HG02610 (cell line): ENCODE measurements at regions not wholly inside any gene's neighbourhood (a gene's known extent, or its start where the extent isn't known, plus 50 kb on each side); places are given as distances from the start of the nearest gene placed in this dataset.

Experiments used
- ATAC-seq: cut with Tn5 transposase; IDR thresholded peaks from one replicate; pipeline ENCODE4 v1.9.1; 2021; ENCODE audit warnings: mild to moderate bottlenecking, moderate library complexity; ENCODE audit not compliant: unreplicated experiment

- no peak for ATAC-seq
These were observed 612.6 kb upstream of the ACVR2A start for GRCh38 chr2:147232225-147232669.

DNA sequence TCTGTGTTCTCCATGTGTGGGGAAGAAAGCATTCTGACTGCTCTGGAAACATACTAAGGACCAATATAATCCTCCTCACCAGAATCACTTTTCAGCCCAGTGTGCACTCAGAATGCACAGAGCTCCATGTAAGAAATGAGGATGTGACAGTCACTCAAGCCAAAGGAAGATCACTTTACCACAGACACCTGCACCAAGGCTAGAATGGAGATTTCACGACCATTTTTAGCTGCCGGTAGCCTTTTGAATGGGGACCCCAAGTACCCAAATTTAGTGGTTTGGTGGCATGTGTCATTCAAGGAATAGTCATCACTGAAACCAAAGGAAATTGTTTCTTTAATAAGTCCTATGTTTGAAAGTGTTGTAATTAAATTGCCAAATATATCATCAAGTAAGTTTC lies 613.2 kb upstream of the ACVR2A start:
- ATAC-seq, result peak; percentile 81

DNA sequence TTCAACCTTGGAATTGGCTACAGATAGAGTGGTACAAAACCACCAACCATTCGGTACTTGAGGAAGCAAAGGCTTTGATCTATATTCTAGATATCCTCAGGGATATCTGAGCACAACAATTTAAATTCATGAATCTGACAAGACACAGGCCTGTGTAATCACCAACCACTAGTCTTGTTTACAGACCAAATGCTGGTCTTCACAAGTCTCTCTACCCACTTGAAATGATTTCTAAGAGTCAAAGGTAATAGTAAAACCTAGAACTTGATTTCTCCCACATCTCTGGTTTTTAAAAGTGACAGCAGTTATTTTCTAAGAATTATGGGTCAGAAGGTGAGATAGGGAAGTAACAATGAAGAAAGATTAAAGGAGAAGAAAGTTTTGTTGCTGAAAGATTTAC lies 613.7 kb upstream of the ACVR2A start:
- no peak for ATAC-seq

DNA sequence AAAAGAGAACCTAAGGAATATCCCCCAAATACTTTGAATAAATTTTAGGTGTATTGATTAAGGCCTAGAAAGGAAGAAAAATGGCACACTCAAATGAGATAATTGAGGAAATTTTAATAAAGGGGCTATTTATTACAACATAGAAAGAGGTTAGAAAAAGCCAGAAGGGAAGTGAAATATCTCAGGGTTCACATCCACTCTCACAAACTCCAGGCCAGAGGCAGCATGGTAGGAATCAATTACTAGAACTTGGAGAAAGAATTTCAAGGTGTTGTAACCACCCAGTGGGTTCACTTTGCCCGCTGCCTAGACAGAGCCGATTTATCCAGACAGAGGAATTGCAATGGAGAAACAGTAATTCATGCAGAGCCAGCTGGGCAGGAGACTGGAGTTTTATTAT lies 617.5 kb upstream of the ACVR2A start:
- ATAC-seq, result no peak

DNA sequence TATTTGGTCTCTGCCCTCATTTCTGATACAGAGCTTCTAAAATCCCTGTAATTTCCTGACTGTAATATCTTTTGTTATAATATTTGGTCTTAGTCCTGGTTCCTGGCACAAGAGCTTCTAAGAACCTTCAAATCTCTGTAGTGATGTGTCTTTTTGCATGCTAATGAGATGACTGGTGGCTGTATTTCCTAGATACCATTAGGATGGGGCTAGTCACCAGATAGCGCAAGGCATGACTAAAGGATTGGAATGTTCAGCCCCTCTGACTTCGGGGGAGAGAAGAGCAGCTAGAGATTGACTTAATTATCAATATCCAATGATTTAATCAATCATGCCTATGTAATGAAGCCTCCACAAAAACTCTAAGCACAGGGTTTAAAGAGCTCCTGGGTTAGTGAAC lies 620.8 kb upstream of the ACVR2A start:
- ATAC-seq, result no peak

DNA sequence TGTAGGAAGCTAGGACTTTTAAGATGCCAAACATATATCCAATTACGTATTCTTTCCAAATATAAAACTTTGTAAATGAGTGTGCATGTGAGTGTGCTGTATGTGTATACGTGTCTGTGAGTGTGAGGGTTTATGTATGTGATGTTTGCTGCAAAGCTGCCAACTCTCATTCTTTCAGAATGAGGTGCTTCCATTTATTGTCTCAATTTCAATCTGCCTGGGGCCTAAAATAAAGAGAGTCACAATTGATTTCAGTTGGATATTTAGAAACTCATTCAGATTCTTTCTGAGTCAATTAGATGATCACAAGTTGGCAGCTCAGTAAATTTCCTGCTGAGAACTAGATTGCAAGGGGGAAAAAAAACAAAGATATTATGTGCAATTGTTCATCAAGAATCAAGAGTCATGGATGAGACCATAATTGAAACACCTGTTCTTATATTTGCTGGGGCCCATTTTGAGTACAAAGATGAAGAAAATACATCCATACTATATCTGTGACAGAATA lies 621.2 kb upstream of the ACVR2A start:
- no peak for ATAC-seq

GRCh38 chr2:147223119-147223518 lies 621.7 kb upstream of the ACVR2A start:
- ATAC-seq, result peak; percentile 83

DNA sequence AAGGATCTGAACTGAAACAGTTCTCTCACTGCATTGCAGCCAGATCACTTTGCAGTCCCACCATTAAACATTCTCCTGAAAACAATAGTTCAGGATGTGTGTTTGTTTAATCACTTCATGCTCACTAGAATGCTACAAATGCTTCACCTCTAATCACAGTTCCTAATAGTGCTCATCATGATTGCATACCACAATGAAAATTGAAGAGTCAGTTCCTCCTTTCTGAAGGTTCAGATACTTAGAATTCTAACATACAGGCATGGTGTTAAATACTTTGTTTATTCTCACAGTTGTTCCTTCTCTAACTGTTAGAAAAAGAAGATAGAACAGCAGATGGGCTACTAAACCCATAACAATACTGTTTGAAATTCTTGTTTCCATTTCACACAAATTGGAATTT lies 622.3 kb upstream of the ACVR2A start:
- no peak for ATAC-seq

GRCh38 chr2:147214914-147215313 lies 629.9 kb upstream of the ACVR2A start:
- ATAC-seq, result no peak

GRCh38 chr2:147211484-147211883 lies 633.3 kb upstream of the ACVR2A start:
- no peak for ATAC-seq

GRCh38 chr2:147204102-147204501 lies 640.7 kb upstream of the ACVR2A start:
- no peak for ATAC-seq

DNA sequence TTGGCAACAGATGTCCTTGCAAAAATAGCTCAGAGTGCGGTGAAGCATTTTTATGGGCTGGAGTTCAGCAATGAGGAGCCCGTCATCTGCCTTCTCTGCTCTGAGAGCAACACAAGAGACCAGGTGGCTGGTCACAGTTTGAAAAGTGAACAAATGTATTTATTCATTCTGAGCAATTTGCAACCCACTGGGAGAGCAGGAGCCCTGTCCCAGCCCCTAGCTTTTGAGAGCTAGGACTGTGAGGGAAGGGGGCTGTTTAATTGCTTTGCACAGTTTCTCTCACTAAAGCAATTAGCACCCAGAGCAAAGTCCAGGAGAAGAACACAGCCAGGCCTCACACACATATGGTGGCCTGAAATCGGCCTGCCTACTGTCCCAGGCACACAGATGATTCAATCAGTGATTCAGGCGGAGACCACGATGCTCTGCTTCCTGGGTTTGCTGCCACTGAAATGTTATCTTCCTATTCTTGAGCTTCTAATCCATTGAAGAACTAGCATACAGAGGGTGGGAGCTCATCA lies 646.1 kb upstream of the ACVR2A start:
- no peak for ATAC-seq

DNA sequence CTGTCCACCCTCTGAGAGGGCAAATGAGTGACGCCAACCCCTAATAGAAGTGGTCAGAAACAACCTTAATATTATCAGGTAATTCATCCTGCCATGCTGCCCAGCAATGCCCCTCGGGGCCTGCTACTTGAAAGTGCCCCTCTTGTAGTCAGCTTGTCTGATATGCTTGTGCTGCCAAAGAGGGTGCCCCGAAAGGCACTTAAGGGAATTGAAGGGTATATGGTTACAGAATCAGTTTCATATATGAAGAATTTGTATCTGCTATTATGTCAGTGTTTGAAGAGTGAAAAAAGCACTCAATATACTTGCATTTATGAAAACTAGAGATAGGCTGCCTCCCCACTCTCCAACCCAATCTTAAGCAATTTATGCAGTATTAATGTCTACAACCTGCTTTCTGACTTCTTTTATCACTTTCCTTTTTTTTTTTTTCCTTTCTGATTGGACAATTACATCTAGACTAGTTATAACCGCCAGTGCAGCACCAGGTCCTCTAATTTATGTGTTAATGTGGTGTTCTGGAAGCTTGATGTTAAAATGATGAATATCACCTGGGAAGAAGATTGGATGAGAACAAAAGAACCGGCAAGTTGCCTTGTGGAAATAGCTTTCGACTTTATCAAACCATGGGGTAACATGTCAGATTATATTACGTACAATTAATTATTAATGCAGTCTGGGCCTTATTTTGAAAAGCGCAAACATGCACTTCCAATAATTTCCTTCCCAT lies 646.9 kb upstream of the ACVR2A start:
- ATAC-seq, result no peak

GRCh38 chr2:147182260-147182659 lies 662.6 kb upstream of the ACVR2A start:
- ATAC-seq, result peak; percentile 76

DNA sequence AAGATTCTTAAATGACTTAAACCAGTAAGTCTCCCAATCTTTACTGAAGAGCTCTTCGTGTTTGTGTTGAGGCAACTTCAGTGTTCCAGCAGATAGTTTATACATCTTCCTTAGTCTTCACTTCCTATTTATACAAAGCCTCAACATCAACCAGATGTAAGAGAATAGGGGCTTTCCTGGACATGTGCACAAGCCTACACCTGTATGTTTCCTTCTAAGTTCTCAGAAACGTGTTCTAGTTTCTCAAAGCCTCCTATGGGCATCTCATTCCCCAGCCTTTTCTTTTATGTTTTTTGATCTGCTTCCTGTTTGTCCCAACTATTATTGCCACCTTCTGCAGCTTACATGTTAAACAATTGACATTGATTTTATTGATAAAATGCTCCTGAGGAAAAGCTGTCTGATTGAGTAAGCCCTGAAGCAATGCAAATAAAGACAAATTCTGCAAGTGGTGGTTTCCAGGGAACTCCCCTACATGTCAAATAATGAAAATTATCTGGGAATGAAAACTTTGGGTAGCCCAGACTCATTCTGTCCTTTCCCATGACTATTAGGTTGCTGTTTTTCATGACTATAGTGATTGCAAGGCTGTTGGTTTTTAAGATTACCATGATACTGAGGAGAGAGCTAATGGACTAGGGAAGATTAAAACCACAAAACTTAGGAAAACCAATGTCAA lies 663.3 kb upstream of the ACVR2A start:
- ATAC-seq, result peak; percentile 72

DNA sequence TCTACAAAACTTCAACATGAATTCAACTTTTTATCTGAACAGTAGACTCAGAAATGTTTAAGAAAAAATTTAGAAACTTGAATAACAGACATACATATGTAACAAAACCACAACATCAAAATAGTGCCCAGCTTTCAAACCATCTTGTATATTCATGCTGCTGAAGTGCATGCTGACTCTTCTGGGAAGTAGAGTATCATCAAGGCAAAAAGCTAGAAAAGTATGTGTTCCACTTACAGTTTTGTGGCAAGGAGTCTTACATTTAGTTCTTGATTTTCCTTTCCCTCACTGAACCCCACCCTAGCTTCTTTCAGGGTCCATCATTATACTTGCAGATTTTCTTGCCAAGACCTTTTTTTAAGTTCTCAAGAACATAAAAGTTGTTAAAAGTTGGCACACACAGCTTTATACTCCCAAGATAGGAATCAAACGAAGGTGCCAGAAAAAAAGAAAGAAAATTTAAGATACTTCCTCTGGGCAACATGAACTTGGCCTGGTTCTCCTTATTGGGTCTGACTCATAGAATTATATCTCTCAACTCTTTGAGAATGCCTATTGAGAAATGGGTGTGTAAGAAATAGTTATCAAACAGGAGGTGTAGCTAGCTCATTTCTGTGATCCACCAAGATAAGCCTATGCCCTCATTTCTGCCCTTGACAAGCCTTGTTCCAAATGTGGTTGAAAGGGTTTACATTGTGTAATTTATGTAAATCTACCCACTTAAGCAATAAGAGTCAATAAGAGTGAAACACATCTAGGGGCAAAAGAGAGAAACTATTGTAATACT lies 667.6 kb upstream of the ACVR2A start:
- ATAC-seq, result no peak

DNA sequence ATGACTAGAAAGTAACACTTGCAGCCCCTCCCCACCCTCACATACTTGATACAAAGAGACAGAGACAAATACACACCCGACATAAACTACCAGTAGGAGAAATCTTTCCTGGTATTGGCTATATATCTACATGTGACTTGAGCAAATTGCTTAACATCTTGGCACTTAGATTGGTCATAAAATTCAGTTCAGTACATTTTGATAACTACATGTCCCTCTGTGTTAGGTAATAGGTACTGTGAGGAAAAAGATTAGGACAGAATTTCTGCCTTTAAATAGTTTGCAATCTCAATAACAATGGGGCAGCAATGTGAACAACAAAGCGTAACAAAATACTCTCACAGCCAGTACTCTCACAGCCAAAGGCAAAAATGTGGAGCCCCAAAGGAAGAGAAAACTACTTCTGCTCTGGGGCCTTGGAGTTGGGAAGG lies 670.0 kb upstream of the ACVR2A start:
- ATAC-seq, result no peak

DNA sequence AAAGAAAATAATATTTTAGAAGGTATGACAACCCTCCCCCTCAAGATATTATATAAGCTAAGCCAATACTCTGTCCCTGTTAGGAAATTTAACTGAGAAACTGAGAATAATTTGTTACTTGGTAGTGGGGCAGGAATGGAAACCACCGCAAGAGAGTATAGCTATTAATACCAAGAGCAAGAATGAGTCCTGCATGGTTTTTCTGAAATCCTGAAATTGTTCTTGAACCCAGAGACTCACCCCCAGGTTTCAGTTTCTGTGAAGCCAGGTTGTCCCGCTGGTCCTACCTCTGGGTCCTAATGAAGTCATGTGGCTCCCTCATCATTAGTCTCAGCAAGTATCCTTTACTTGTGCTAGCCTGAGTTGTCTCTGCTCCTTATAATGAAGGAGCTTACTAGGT lies 671.0 kb upstream of the ACVR2A start:
- ATAC-seq, result peak; percentile 71

GRCh38 chr2:147173189-147173581 lies 671.6 kb upstream of the ACVR2A start:
- ATAC-seq, result no peak

DNA sequence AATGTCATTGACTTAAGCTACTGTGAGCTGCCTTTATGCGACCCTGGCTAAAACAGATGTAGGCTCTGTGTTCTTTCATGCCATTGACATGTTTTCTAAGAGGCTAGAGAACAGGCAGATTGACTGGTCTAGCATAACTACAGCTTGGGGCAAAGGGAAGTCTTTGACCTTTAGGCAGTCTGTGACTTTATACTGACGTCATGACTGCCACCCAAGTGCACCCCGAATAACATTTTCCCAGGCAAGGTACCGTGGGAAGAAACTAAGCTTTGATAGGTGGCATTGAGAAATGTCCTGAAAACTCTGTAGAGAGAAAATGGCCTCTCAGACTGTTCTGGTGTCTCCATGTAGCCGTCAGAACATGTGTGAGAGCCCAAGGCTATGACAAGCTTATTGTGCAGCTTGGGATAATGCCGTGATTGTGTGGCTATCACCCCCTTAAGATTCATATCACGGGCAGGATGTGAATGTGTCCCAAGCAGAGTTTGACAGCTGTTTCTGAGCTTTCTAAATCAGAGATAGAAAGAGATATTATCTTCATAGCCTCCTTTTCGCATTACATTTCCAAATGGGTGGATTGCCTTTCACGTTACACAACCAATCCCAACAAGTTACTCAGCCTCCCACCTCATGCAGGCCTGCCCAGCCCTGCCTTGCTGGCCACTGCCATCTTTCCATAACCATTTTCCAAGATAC lies 672.2 kb upstream of the ACVR2A start:
- ATAC-seq, result no peak

- ATAC-seq, result no peak
These were observed 672.9 kb upstream of the ACVR2A start for GRCh38 chr2:147171941-147172340.
